ENCODE measurements at regions not wholly inside any gene's neighbourhood (a gene's known extent, or its start where the extent isn't known, plus 50 kb on each side); places are given as distances from the start of the nearest gene placed in this dataset.

GRCh38 chr4:27702730-27703431, 842.2 kb downstream of the STIM2 start:
- H3K4me1 Mint-ChIP-seq, result no peaks in the 10 kb centered on the region

GRCh38 chr4:27703771-27704170, 843.1 kb downstream of the STIM2 start:
- ChIA-PET POLR2A (no interaction called here), CTCF (no interaction called here)
- DNase-seq, result no peak
- Mint-ChIP-seq H3K4me1 (no peaks in the 10 kb centered on the region), H3K27ac (no peak overlapping the region), H3K4me3 (no peak overlapping the region), H3K9me3 (peaks cover 0 to 9% (median 4%) of the 10 kb centered on the region in 5 donors), H3K36me3 (peaks cover 0 to 1% (median 0%) of the 10 kb centered on the region in 3 donors), H3K27me3 (no peaks in the 10 kb centered on the region)
- Histone ChIP-seq H3K36me3 (ENCODE audit: insufficient read depth, low read length) (no peaks in the 10 kb centered on the region), H3K9me3 (ENCODE audit: low read length) (no peaks in the 10 kb centered on the region), H3K4me1 (ENCODE audit: insufficient read depth, low read length) (no peaks in the 10 kb centered on the region), H3K4me3 (ENCODE audit: low read length) (no peak overlapping the region), H3K27me3 (ENCODE audit: insufficient read depth, low read length, poor library complexity, severe bottlenecking) (no peaks in the 10 kb centered on the region), H3K27ac (ENCODE audit: low read depth, low read length) (no peak overlapping the region)

More at GRCh38 chr4:27702730-27703431, 842.2 kb downstream of the STIM2 start:
- ChIA-PET POLR2A (no interaction called here), CTCF (no interaction called here)
- Histone ChIP-seq H3K36me3 (ENCODE audit: insufficient read depth, low read length) (no peaks in the 10 kb centered on the region), H3K27me3 (ENCODE audit: insufficient read depth, low read length, poor library complexity, severe bottlenecking) (no peaks in the 10 kb centered on the region), H3K9me3 (ENCODE audit: low read length) (no peaks in the 10 kb centered on the region), H3K4me3 (ENCODE audit: low read length) (no peak overlapping the region), H3K27ac (ENCODE audit: low read depth, low read length) (no peak overlapping the region), H3K4me1 (ENCODE audit: insufficient read depth, low read length) (no peaks in the 10 kb centered on the region)
- no peak for DNase-seq
- peaks cover 0 to 1% (median 0%) of the 10 kb centered on the region in 3 donors for H3K36me3 Mint-ChIP-seq
- H3K9me3 Mint-ChIP-seq, result peaks cover 3 to 9% (median 4%) of the 10 kb centered on the region in 5 donors
- H3K27ac Mint-ChIP-seq, result no peak overlapping the region
- no peaks in the 10 kb centered on the region for H3K27me3 Mint-ChIP-seq
- H3K4me3 Mint-ChIP-seq, result no peak overlapping the region

- Histone ChIP-seq H3K36me3 (ENCODE audit: insufficient read depth, low read length) (no peaks in the 10 kb centered on the region), H3K27me3 (ENCODE audit: insufficient read depth, low read length, poor library complexity, severe bottlenecking) (no peaks in the 10 kb centered on the region), H3K27ac (ENCODE audit: low read depth, low read length) (no peak overlapping the region), H3K4me3 (ENCODE audit: low read length) (no peak overlapping the region), H3K9me3 (ENCODE audit: low read length) (no peaks in the 10 kb centered on the region), H3K4me1 (ENCODE audit: insufficient read depth, low read length) (no peaks in the 10 kb centered on the region)
- Mint-ChIP-seq H3K9me3 (peaks cover 0 to 16% (median 2%) of the 10 kb centered on the region in 5 donors), H3K4me3 (no peak overlapping the region), H3K27me3 (no peaks in the 10 kb centered on the region), H3K36me3 (no peaks in the 10 kb centered on the region), H3K4me1 (no peaks in the 10 kb centered on the region), H3K27ac (no peak overlapping the region)
- DNase-seq, result no peak
- ChIA-PET CTCF (no interaction called here), POLR2A (no interaction called here)
These were observed 850.4 kb downstream of the STIM2 start for GRCh38 chr4:27711041-27711440.

GRCh38 chr4:27714073-27714472, 853.4 kb downstream of the STIM2 start:
- Mint-ChIP-seq H3K9me3 (peaks cover 0 to 24% (median 2%) of the 10 kb centered on the region in 5 donors), H3K27ac (no peak overlapping the region), H3K27me3 (no peaks in the 10 kb centered on the region), H3K36me3 (no peaks in the 10 kb centered on the region), H3K4me1 (no peaks in the 10 kb centered on the region), H3K4me3 (no peak overlapping the region)
- Histone ChIP-seq H3K4me1 (ENCODE audit: insufficient read depth, low read length) (no peaks in the 10 kb centered on the region), H3K9me3 (ENCODE audit: low read length) (no peaks in the 10 kb centered on the region), H3K36me3 (ENCODE audit: insufficient read depth, low read length) (no peaks in the 10 kb centered on the region), H3K27me3 (ENCODE audit: insufficient read depth, low read length, poor library complexity, severe bottlenecking) (no peaks in the 10 kb centered on the region), H3K27ac (ENCODE audit: low read depth, low read length) (no peak overlapping the region), H3K4me3 (ENCODE audit: low read length) (no peak overlapping the region)
- DNase-seq, result no peak
- ChIA-PET CTCF (no interaction called here), POLR2A (no interaction called here)

- Mint-ChIP-seq H3K4me3 (no peak overlapping the region), H3K9me3 (peaks cover 2 to 26% (median 7%) of the 10 kb centered on the region in 5 donors), H3K27ac (no peak overlapping the region), H3K27me3 (no peaks in the 10 kb centered on the region), H3K4me1 (no peaks in the 10 kb centered on the region), H3K36me3 (no peaks in the 10 kb centered on the region)
- Histone ChIP-seq H3K27me3 (ENCODE audit: insufficient read depth, low read length, poor library complexity, severe bottlenecking) (no peaks in the 10 kb centered on the region), H3K36me3 (ENCODE audit: insufficient read depth, low read length) (no peaks in the 10 kb centered on the region), H3K4me1 (ENCODE audit: insufficient read depth, low read length) (no peaks in the 10 kb centered on the region), H3K27ac (ENCODE audit: low read depth, low read length) (no peak overlapping the region), H3K4me3 (ENCODE audit: low read length) (no peak overlapping the region), H3K9me3 (ENCODE audit: low read length) (no peaks in the 10 kb centered on the region)
- DNase-seq, result no peak
- CTCF ChIA-PET, result no interaction called here
- POLR2A ChIA-PET, result no interaction called here
These were observed 856.2 kb downstream of the STIM2 start for GRCh38 chr4:27716693-27717430.

GRCh38 chr4:27717431-27717755, 856.8 kb downstream of the STIM2 start:
- Mint-ChIP-seq H3K27me3 (no peaks in the 10 kb centered on the region), H3K27ac (no peak overlapping the region), H3K9me3 (peaks cover 2 to 26% (median 7%) of the 10 kb centered on the region in 5 donors), H3K4me1 (no peaks in the 10 kb centered on the region), H3K4me3 (no peak overlapping the region), H3K36me3 (no peaks in the 10 kb centered on the region)
- Histone ChIP-seq H3K27ac (ENCODE audit: low read depth, low read length) (no peak overlapping the region), H3K27me3 (ENCODE audit: insufficient read depth, low read length, poor library complexity, severe bottlenecking) (no peaks in the 10 kb centered on the region), H3K36me3 (ENCODE audit: insufficient read depth, low read length) (no peaks in the 10 kb centered on the region), H3K9me3 (ENCODE audit: low read length) (no peaks in the 10 kb centered on the region), H3K4me1 (ENCODE audit: insufficient read depth, low read length) (no peaks in the 10 kb centered on the region), H3K4me3 (ENCODE audit: low read length) (no peak overlapping the region)
- ChIA-PET CTCF (no interaction called here), POLR2A (no interaction called here)
- no peak for DNase-seq

- no peaks in the 10 kb centered on the region for H3K9me3 ChIP-seq (ENCODE audit: low read length)
- no peaks in the 10 kb centered on the region for H3K4me1 Mint-ChIP-seq
- no peaks in the 10 kb centered on the region for H3K36me3 Mint-ChIP-seq
- no peak for DNase-seq
- H3K36me3 ChIP-seq (ENCODE audit: insufficient read depth, low read length), result no peaks in the 10 kb centered on the region
- H3K4me3 Mint-ChIP-seq, result no peak overlapping the region
- H3K4me1 ChIP-seq (ENCODE audit: insufficient read depth, low read length), result no peaks in the 10 kb centered on the region
- peaks cover 0 to 19% (median 4%) of the 10 kb centered on the region in 5 donors for H3K9me3 Mint-ChIP-seq
- H3K27me3 Mint-ChIP-seq, result no peaks in the 10 kb centered on the region
- ChIA-PET CTCF (no interaction called here), POLR2A (no interaction called here)
- H3K27me3 ChIP-seq (ENCODE audit: insufficient read depth, low read length, poor library complexity, severe bottlenecking), result no peaks in the 10 kb centered on the region
- H3K27ac Mint-ChIP-seq, result no peak overlapping the region
- H3K4me3 ChIP-seq (ENCODE audit: low read length), result no peak overlapping the region
- H3K27ac ChIP-seq (ENCODE audit: low read depth, low read length), result no peak overlapping the region
These were observed 859.5 kb downstream of the STIM2 start for GRCh38 chr4:27720010-27720766.

- ChIA-PET CTCF (no interaction called here), POLR2A (no interaction called here)
- H3K9me3 Mint-ChIP-seq, result peaks cover 0 to 19% (median 4%) of the 10 kb centered on the region in 5 donors
- Histone ChIP-seq H3K27ac (ENCODE audit: low read depth, low read length) (no peak overlapping the region), H3K4me1 (ENCODE audit: insufficient read depth, low read length) (no peaks in the 10 kb centered on the region), H3K4me3 (ENCODE audit: low read length) (no peak overlapping the region), H3K36me3 (ENCODE audit: insufficient read depth, low read length) (no peaks in the 10 kb centered on the region), H3K27me3 (ENCODE audit: insufficient read depth, low read length, poor library complexity, severe bottlenecking) (no peaks in the 10 kb centered on the region), H3K9me3 (ENCODE audit: low read length) (no peaks in the 10 kb centered on the region)
- DNase-seq, result no peak
- H3K27me3 Mint-ChIP-seq, result no peaks in the 10 kb centered on the region
- no peaks in the 10 kb centered on the region for H3K36me3 Mint-ChIP-seq
- no peaks in the 10 kb centered on the region for H3K4me1 Mint-ChIP-seq
- H3K4me3 Mint-ChIP-seq, result no peak overlapping the region
- no peak overlapping the region for H3K27ac Mint-ChIP-seq
These were observed 860.6 kb downstream of the STIM2 start for GRCh38 chr4:27721193-27721592.
